Spleen (tissue), 11 donors: ENCODE measurements at regions not wholly inside any gene's neighbourhood (a gene's known extent, or its start where the extent isn't known, plus 50 kb on each side); places are given as distances from the start of the nearest gene placed in this dataset.

Source experiments
- DNase-seq: peaks from one replicate; pipeline ENCODE4 v3.0.0-alpha.2; 2020
- H3K27ac ChIP-seq, 8 donors: fragments of 200-600 bp; sonication (generic) in 7 of 8; 1 replicate in 4 of 8; 2 replicates in 4 of 8; pipeline versions ENCODE4 v1.5.0 to v1.8.0; 2016 to 2021; ENCODE audit warnings: inconsistent platforms in 4 of 8, mild to moderate bottlenecking in 4 of 8, moderate library complexity in 1 of 8
- H3K27me3 ChIP-seq, 7 donors: fragments of 200-600 bp; sonication (generic) in 6 of 7; replicated peaks in 1 of 7; 1 replicate in 4 of 7; 2 replicates in 3 of 7; pipeline versions ENCODE4 v1.5.0 to v1.8.0; 2016 to 2021; ENCODE audit warnings: inconsistent platforms in 3 of 7, mild to moderate bottlenecking in 1 of 7
- H3K36me3 ChIP-seq, 6 donors: fragments of 200-600 bp; sonication (generic) in 5 of 6; 1 replicate in 4 of 6; 2 replicates in 2 of 6; pipeline versions ENCODE4 v1.5.0 to v1.8.0; 2016 to 2021; ENCODE audit warnings: inconsistent platforms in 2 of 6
- H3K4me1 ChIP-seq, 6 donors: fragments of 200-600 bp; sonication (generic) in 5 of 6; 1 replicate in 3 of 6; 2 replicates in 3 of 6; pipeline versions ENCODE4 v1.5.0 to v1.8.0; 2016 to 2021; ENCODE audit warnings: inconsistent platforms in 3 of 6
- H3K4me3 ChIP-seq, 8 donors: fragments of 200-600 bp; sonication (generic) in 7 of 8; 1 replicate in 4 of 8; 2 replicates in 4 of 8; pipeline versions ENCODE4 v1.5.0 to v1.8.0; 2016 to 2021; ENCODE audit warnings: inconsistent platforms in 4 of 8, mild to moderate bottlenecking in 4 of 8, moderate library complexity in 2 of 8
- H3K9me3 ChIP-seq, 8 donors: fragments of 200-600 bp; sonication (generic) in 7 of 8; 1 replicate in 4 of 8; 2 replicates in 4 of 8; pipeline versions ENCODE4 v1.5.0 to v1.8.0; 2016 to 2021; ENCODE audit warnings: inconsistent platforms in 4 of 8
- POLR2A ChIP-seq, 3 donors: fragments of 450-650 bp; IDR thresholded peaks; one replicate each; pipeline ENCODE4 v1.5.1; 2017; ENCODE audit warnings: antibody characterized with exemption in 3 of 3, mild to moderate bottlenecking in 1 of 3
- POLR2AphosphoS5 ChIP-seq, 3 donors: sonication (generic); formaldehyde crosslinking; IDR thresholded peaks; one replicate each; pipeline ENCODE4 v1.5.1; 2017; ENCODE audit warnings: antibody characterized with exemption in 3 of 3
- WGBS, 5 donors: extraction: QIAGEN DNeasy Blood & Tissue Kit in 3 of 5; methylation state at CpG; one replicate each; pipeline versions ENCODE4 v1.1.5 to v1.1.7; 2013 to 2018; 5-methylcytosine and 5-hydroxymethylcytosine counted together
- intact Hi-C: fragments of 100-400 bp; cut with DNase I; formaldehyde crosslinking; loops from one replicate; pipeline ENCODE4 v1.15.0; 2023; ENCODE audit warnings: low total_unique reads
- TF ChIP-seq, protein P1 (sequence below), 11 experiments: fragments of 200-600 bp in 7 of 11; fragments of 450-650 bp in 4 of 11; sonication (generic) in 4 of 11; IDR thresholded peaks in 8 of 11; conservative IDR thresholded peaks in 3 of 11; 1 replicate in 7 of 11; 2 replicates in 4 of 11; pipeline versions ENCODE4 v1.4.0 to v1.8.0; 2016 to 2021; ENCODE audit warnings: antibody characterized with exemption in 11 of 11, inconsistent platforms in 4 of 11, mild to moderate bottlenecking in 1 of 11
- donor health status: healthy with polysubstance abuse.
- donor health status: DM: no; HTN: no; CAD: no; lungs with moderate emphysema.
- donor health status: DM: no; HTN: no; CAD: no.
- donor health status: Bipolar disorder and iron deficiency.
- donor health status: healthy.
- donor health status: DM: no; HTN: no; CAD: no.
- donor health status: DM: yes; HTN: yes; CAD: no.

DNA sequence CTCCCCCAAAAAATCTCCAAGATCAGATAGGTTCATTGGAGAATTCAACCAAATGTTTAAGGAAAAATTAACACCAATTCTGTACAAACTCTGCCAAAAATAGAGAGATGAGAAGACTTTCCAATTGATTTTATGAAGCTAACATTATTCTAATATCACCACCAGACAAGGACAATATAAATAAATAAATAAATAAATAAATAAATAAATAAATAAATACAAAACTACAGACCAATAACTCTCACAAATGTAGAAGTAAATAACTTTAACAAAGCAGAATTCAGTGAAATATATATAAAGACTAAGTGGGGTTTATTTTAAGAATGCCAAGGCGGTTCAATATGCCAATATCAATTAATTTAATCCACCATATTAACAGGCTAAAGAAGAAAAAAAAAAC is 425.9 kb upstream of the GHITM start:
- Histone ChIP-seq H3K4me3 (no peak overlapping the region), H3K27me3 (no peaks in the 10 kb centered on the region), H3K4me1 (no peaks in the 10 kb centered on the region), H3K36me3 (no peaks in the 10 kb centered on the region), H3K9me3 (peaks cover 0 to 20% (median 8%) of the 10 kb centered on the region in 8 donors), H3K27ac (no peak overlapping the region)
- 37 to 94% (median 82%) methylated on average over 1 of the region's 1 CpG for WGBS, 5 donors
- intact Hi-C loops = no loop called here
- TF ChIP-seq POLR2AphosphoS5 (IDR thresholded peaks at IDR 0.05) (no peak), POLR2A (IDR thresholded peaks at IDR 0.05) (no peak)
- TF ChIP-seq, protein P1, sequence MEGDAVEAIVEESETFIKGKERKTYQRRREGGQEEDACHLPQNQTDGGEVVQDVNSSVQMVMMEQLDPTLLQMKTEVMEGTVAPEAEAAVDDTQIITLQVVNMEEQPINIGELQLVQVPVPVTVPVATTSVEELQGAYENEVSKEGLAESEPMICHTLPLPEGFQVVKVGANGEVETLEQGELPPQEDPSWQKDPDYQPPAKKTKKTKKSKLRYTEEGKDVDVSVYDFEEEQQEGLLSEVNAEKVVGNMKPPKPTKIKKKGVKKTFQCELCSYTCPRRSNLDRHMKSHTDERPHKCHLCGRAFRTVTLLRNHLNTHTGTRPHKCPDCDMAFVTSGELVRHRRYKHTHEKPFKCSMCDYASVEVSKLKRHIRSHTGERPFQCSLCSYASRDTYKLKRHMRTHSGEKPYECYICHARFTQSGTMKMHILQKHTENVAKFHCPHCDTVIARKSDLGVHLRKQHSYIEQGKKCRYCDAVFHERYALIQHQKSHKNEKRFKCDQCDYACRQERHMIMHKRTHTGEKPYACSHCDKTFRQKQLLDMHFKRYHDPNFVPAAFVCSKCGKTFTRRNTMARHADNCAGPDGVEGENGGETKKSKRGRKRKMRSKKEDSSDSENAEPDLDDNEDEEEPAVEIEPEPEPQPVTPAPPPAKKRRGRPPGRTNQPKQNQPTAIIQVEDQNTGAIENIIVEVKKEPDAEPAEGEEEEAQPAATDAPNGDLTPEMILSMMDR (IDR thresholded peaks at IDR 0.05 in 8 of 11, conservative IDR thresholded peaks at IDR 0.05 in 3 of 11) = no peak
- DNase-seq = no peak

GRCh38 chr10:83723080-83723479 is 416.2 kb upstream of the GHITM start:
- Histone ChIP-seq H3K27ac (no peak overlapping the region), H3K4me1 (no peaks in the 10 kb centered on the region), H3K4me3 (no peak overlapping the region), H3K9me3 (peaks cover 0 to 23% (median 5%) of the 10 kb centered on the region in 8 donors), H3K36me3 (no peaks in the 10 kb centered on the region), H3K27me3 (no peaks in the 10 kb centered on the region)
- no peak for DNase-seq
- WGBS, 5 donors = 84 to 95% (median 89%) methylated on average over 2 of the region's 2 CpGs
- intact Hi-C loops = no loop called here
- TF ChIP-seq POLR2A (IDR thresholded peaks at IDR 0.05) = no peak
- TF ChIP-seq, protein P1 (IDR thresholded peaks at IDR 0.05 in 8 of 11, conservative IDR thresholded peaks at IDR 0.05 in 3 of 11) = no peak
- TF ChIP-seq POLR2AphosphoS5 (IDR thresholded peaks at IDR 0.05) = no peak

DNA sequence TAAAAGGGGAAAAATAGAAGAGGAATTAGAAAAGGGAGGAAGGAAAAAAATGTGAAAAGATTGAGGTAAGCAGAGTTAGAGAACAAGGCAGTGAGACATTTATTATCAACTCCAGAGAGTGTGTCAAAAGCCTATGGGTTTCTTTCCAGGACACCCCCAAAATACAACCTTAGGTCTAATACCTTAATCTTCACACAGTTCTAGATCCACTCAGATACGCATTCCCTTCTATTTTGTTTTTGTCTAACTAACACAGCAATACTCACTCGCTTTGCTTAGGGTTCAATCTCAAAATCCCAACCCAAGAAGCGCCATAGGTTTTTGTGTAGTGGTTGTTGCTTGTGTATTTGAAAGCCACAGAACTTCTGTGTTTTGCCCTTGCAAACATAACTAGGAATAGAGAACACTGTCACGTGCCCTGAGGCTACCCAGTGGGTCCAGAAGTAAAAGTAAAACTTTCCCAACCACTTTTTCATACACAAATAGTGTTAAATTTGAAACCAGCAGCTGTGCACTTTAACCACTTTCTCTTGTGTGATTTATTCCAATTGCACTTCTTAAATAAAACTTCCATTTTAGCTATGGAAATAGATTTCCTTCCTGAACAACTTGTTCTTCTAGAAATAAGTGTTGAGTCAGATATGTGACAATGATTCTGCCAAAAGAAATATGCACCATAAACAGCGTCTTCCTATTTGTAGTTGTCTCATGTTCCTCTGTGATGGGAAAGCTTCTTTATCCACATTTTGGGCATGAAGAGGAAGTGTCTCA is 414.7 kb upstream of the GHITM start:
- WGBS, 5 donors = 66 to 80% (median 75%) methylated on average over 5 of the region's 5 CpGs
- no peak for TF ChIP-seq POLR2A (IDR thresholded peaks at IDR 0.05)
- no peak for TF ChIP-seq POLR2AphosphoS5 (IDR thresholded peaks at IDR 0.05)
- TF ChIP-seq, protein P1 (IDR thresholded peaks at IDR 0.05 in 8 of 11, conservative IDR thresholded peaks at IDR 0.05 in 3 of 11) = no peak

GRCh38 chr10:83725567-83725966 is 413.7 kb upstream of the GHITM start:
- no peaks in the 10 kb centered on the region for H3K27me3 ChIP-seq
- WGBS, 5 donors = 77 to 93% (median 91%) methylated on average over 1 of the region's 1 CpG
- no peak for DNase-seq
- H3K9me3 ChIP-seq = peaks cover 0 to 11% (median 4%) of the 10 kb centered on the region in 8 donors
- intact Hi-C loops = no loop called here
- no peaks in the 10 kb centered on the region for H3K36me3 ChIP-seq
- TF ChIP-seq, protein P1 (IDR thresholded peaks at IDR 0.05 in 8 of 11, conservative IDR thresholded peaks at IDR 0.05 in 3 of 11) = no peak
- TF ChIP-seq POLR2A (IDR thresholded peaks at IDR 0.05) (no peak), POLR2AphosphoS5 (IDR thresholded peaks at IDR 0.05) (no peak)
- H3K4me3 ChIP-seq = no peak overlapping the region
- H3K4me1 ChIP-seq = no peaks in the 10 kb centered on the region
- H3K27ac ChIP-seq = no peak overlapping the region

More for the DNA sequence above, 414.7 kb upstream of the GHITM start:
- Histone ChIP-seq H3K4me1 (no peaks in the 10 kb centered on the region), H3K9me3 (peaks cover 0 to 19% (median 4%) of the 10 kb centered on the region in 8 donors), H3K4me3 (no peak overlapping the region), H3K36me3 (no peaks in the 10 kb centered on the region), H3K27me3 (no peaks in the 10 kb centered on the region), H3K27ac (no peak overlapping the region)
- no peak for DNase-seq
- intact Hi-C loops = no loop called here
